GM19372 (cell line): ENCODE measurements at regions not wholly inside any gene's neighbourhood (a gene's known extent, or its start where the extent isn't known, plus 50 kb on each side); places are given as distances from the start of the nearest gene placed in this dataset.

ENCODE experiments used
- ATAC-seq: cut with Tn5 transposase; IDR thresholded peaks from one replicate; pipeline ENCODE4 v1.9.1; 2021; ENCODE audit warnings: mild to moderate bottlenecking, low read depth, moderate library complexity; ENCODE audit not compliant: unreplicated experiment

GRCh38 chr4:36704289-36704688 lies 422.9 kb downstream of the DTHD1 start:
- no peak for ATAC-seq

- ATAC-seq, result no peak
Observed at GRCh38 chr4:36709991-36710390, 428.6 kb downstream of the DTHD1 start.

DNA sequence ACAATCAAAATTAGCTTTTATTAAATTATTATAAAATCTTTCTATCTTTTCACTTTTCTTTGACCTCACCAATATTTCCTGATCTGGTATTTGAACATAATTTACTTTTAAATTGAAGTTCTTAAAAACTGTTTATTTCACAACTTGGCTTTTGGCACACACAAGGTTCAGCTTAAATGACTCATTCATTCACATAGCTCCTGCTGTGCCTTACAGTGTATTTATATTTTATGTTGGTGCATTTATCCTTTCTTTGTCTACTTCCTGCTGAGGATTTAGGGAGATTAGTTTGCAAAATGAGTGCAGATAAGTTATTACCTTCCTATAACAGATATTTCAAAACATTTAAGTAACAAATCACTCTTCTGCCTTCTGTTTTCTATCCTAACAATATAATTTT lies 430.6 kb downstream of the DTHD1 start:
- ATAC-seq, result no peak

DNA sequence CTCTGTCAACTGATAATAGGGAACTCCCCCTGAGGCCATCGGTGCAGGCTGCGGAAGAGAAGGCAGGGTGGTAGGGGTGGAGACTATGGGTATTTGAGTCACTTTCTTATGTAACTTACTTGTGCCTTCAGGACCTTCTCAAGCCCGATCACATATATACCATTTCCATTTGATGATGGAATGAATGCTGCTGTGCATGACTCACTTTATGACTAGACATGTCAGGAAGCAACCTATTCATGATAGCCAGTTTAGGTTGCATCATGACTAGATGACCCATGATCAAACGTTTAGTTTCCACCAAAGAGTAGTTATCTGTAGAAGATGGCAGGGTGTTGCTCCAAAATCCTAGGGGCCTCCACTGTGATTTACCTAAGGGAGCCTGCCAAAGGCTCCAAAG lies 435.5 kb downstream of the DTHD1 start:
- no peak for ATAC-seq

DNA sequence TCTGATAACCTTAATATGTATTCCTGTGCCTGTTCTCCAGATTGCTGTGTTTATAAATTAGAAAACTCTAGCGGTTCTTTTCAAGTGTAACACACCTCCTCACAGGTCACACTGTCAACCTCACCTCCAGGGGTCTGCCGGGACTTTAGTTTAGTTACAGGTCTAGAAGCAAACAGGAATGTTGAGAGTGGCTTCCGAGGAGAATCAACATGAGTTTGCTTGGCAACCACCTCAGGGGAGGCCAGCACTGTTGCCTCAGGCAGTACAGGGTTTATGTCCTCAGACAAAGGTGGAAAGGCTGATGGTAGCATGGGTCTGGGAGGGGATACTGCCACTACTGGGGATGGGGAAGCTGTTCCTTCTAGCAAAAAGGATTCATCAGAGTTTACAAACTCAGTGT lies 438.0 kb downstream of the DTHD1 start:
- ATAC-seq, result no peak

DNA sequence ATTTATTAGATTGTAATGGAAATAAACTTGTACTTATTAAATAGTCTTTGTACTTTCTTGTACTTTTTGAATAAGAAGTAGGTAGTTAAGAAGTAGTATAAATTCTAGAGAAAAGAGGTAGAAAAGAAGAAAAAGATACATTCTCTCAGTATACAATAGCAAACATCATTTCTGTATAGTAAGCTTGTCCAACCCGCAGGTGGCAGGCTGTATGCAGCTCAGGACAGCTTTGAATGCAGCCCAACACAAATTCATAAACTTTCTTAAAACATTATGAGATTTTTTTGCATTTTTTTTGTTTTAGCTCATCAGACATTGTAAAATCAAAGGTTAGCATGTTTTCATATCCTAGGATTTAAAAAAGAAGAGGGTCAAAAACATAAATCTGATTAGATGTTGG lies 441.6 kb downstream of the DTHD1 start:
- ATAC-seq, result no peak

DNA sequence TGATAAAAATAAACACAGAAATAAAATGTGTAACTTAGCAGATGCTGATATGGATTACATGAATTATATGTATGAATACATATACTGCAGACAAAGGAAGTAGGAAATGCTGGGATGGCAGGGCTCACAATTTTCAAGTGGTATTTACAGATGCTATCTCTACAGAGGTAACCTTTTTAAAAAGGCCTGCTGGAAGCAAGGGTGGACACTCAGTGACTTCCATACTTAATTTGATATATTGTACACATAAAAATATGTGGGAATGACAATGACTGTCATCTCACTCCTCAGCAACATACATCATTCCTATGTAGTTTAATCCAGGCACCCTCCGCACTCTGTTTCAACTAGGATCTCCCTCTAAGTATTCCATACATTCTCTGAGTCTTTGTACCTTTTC lies 452.9 kb downstream of the DTHD1 start:
- ATAC-seq, result no peak

- ATAC-seq, result no peak
Observed at GRCh38 chr4:36737691-36738090, 456.3 kb downstream of the DTHD1 start.

GRCh38 chr4:36740796-36741310 lies 459.4 kb downstream of the DTHD1 start:
- no peak for ATAC-seq

DNA sequence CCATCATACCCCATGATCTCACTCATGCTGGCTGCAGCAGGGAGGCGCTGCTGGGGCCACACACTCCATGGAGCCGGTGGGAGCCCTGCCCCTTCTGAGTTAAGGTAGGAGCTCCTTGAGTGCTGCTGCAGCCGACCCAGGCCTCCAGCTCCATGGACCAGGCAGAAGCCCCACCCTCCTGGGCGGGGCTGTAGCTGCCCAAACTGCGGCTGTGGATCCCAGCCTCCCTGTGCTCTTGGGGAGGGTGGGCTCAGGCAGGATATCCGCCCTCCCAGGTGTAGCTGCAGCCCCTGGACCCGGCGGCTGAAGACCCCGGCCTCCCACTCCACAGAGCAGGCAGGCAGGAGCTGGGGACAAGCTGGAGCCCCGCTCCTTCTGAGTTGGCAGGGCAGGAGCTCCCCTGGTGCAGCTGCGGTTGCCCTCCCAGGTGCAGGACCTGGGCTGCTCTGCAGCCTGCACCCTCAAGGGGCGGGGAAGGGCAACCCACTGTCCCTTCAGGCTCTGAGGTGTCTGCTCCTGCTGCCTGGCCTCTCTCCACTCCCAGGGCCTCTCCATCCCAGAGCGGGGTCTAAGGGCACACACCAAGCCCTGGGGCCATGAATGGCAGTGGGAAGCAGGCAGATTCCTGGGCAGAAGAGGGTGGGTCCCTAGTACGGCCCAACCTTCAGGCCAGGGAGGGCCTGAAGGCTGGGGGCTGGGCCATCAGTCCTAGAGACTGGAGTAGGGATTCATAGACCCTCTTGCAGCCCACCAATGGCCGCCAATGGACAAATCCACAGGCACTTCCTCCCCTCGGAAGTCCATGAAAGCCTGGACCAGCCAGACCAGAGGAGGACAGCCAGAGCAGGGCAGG lies 466.1 kb downstream of the DTHD1 start:
- ATAC-seq, result no peak

DNA sequence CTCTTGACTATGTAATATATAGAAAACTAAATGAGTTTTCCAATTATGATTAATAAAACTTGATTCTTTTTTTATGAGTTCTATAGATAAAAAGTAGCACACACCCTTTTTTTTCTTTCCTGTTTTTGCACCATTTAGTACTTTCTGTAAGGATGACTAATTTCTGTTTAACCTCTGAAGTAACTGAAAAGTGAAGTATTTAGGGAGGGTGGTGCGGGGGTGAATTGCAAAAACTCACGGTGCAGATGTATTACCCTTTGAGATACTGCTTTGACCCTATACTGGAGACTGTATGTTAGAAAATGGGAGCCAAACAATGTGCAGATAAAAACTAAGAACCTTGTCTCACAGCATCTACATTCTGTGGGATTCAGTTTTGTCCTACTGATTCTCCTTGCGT lies 471.6 kb downstream of the DTHD1 start:
- no peak for ATAC-seq

- no peak for ATAC-seq
Observed at GRCh38 chr4:36757580-36758311, 476.3 kb downstream of the DTHD1 start.

DNA sequence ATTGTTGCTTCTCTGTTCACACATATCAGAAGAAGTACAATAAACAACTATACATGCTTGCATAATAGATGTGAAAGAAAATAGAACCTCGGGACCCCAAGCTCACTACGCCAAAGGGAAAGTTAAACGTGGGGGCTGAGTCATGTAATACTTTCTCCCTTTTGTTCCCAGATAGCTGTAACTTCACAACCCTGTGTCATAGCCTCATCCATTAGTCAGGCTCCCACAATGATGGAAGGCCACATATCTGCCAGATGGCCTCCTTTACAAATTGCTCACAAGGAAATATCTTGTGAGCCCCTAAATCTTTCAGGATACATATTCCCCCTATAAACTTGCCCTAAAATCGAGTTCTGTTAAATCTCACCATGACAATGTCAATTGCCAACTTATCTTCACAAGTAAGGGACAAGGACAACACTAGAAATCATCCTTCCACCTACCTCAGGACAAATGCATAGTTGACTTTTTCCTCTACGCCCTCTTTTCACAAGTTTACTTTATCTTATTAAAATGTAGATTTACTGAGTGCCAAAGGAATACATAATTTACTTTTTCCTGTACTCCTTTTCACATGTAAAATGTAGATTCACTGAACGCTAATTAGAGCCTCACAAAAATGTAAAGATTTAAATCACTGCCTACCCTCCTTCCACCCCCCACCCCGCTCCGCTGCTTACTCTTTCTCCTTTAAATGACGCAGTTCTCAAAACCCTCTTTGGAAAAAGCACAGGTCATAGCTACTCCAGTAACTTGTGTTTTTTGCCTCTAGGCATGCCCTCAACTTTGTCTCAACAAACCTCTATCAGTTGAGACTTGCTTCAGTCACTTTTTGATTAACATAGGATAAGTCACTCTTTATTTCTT lies 477.1 kb downstream of the DTHD1 start:
- no peak for ATAC-seq

GRCh38 chr4:36761607-36762006 lies 480.2 kb downstream of the DTHD1 start:
- ATAC-seq, result no peak

GRCh38 chr4:36763814-36764213 lies 480.7 kb upstream of the NWD2 start:
- ATAC-seq, result no peak

- ATAC-seq, result no peak
Observed at GRCh38 chr4:36767596-36767995, 476.9 kb upstream of the NWD2 start.

GRCh38 chr4:36771411-36772153 lies 473.0 kb upstream of the NWD2 start:
- no peak for ATAC-seq

DNA sequence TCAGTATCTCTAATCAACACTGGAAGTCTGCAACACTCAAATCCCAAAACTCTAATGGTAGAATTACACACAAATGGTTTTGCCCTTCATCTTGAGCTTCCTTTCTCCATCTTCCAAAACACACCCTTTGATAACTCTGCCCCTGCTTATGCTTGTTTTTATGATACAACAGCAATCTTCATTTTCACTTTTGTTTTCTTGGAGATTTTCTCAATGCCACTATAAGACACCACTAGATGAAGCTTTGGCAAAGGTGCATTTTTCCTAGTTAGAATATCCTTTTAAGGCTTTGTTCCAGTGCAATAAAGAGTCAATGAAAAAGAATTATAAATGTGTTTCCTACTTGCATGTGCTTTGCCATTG lies 472.4 kb upstream of the NWD2 start:
- ATAC-seq, result no peak

- no peak for ATAC-seq
Observed at GRCh38 chr4:36773467-36773866, 471.1 kb upstream of the NWD2 start.

- ATAC-seq, result no peak
Observed at GRCh38 chr4:36775544-36775943, 469.0 kb upstream of the NWD2 start.
